C4-2B (cell line): ENCODE measurements at regions not wholly inside any gene's neighbourhood (a gene's known extent, or its start where the extent isn't known, plus 50 kb on each side); places are given as distances from the start of the nearest gene placed in this dataset.

Experiments
- CTCF ChIP-seq: fragments of 450-650 bp; conservative IDR thresholded peaks from 2 replicates; pipeline ENCODE4 v1.5.1; 2017; ENCODE audit warnings: mild to moderate bottlenecking
- ZFX ChIP-seq: fragments of 450-650 bp; IDR thresholded peaks from 2 replicates; pipeline ENCODE4 v1.6.1; 2017

GRCh38 chr6:66628917-66629316 is 921.9 kb upstream of the EYS start:
- TF ChIP-seq CTCF (no peak), ZFX (no peak)
